HUES48 (cell line): ENCODE measurements at regions not wholly inside any gene's neighbourhood (a gene's known extent, or its start where the extent isn't known, plus 50 kb on each side); places are given as distances from the start of the nearest gene placed in this dataset.
"Not testable (repeated sequence)": the region's sequence is repeated elsewhere in the genome, so short reads cannot be mapped to it uniquely, and the experiment has no call there.

ENCODE experiments used
- H3K27ac ChIP-seq: one replicate; pipeline ENCODE4 v1.7.0; 2013; ENCODE audit warnings: low read depth, low read length, inconsistent platforms
- H3K27me3 ChIP-seq: 2 replicates; pipeline ENCODE4 v1.6.1; 2013; ENCODE audit warnings: mild to moderate bottlenecking, low read length; ENCODE audit not compliant: control insufficient read depth, insufficient read depth
- H3K36me3 ChIP-seq: 2 replicates; pipeline ENCODE4 v1.6.1; 2013; ENCODE audit warnings: low read length; ENCODE audit not compliant: control insufficient read depth, insufficient read depth
- H3K4me1 ChIP-seq: 2 replicates; pipeline ENCODE4 v1.6.1; 2013; ENCODE audit warnings: mild to moderate bottlenecking, low read length; ENCODE audit not compliant: control insufficient read depth, insufficient read depth
- H3K4me3 ChIP-seq: 2 replicates; pipeline ENCODE4 v1.5.1; 2013; ENCODE audit warnings: mild to moderate bottlenecking, low read depth, low read length
- H3K9ac ChIP-seq: 2 replicates; pipeline ENCODE4 v1.6.1; 2013; ENCODE audit warnings: mild to moderate bottlenecking, low read depth, low read length, moderate library complexity
- H3K9me3 ChIP-seq: 2 replicates; pipeline ENCODE4 v1.6.1; 2013; ENCODE audit warnings: low read length; ENCODE audit not compliant: control insufficient read depth, insufficient read depth

GRCh38 chr12:28742791-28743190 lies 406.3 kb upstream of the FAR2 start:
- no peak overlapping the region for H3K4me3 ChIP-seq
- H3K9ac ChIP-seq, result no peak overlapping the region
- no peaks in the 10 kb centered on the region for H3K36me3 ChIP-seq
- H3K27me3 ChIP-seq, result no peaks in the 10 kb centered on the region
- no peaks in the 10 kb centered on the region; the same call in 1 of the 2 replicates for H3K9me3 ChIP-seq
- H3K4me1 ChIP-seq, result no peaks in the 10 kb centered on the region; the same call in 1 of the 2 replicates
- no peak overlapping the region for H3K27ac ChIP-seq

GRCh38 chr12:28746734-28747325 lies 402.2 kb upstream of the FAR2 start:
- Histone ChIP-seq H3K36me3 (no peaks in the 10 kb centered on the region), H3K4me3 (no peak overlapping the region), H3K9me3 (no peaks in the 10 kb centered on the region; the same call in 1 of the 2 replicates), H3K9ac (no peak overlapping the region), H3K27me3 (no peaks in the 10 kb centered on the region), H3K4me1 (no peaks in the 10 kb centered on the region; the same call in 1 of the 2 replicates), H3K27ac (no peak overlapping the region)

- H3K4me3 ChIP-seq, result no peak overlapping the region
- no peaks in the 10 kb centered on the region for H3K27me3 ChIP-seq
- no peaks in the 10 kb centered on the region; the same call in 1 of the 2 replicates for H3K4me1 ChIP-seq
- peaks cover 22% of the 10 kb centered on the region for H3K9me3 ChIP-seq
- H3K9ac ChIP-seq, result no peak overlapping the region
- no peak overlapping the region for H3K27ac ChIP-seq
- H3K36me3 ChIP-seq, result no peaks in the 10 kb centered on the region
Measured at GRCh38 chr12:28750946-28751685, 398.0 kb upstream of the FAR2 start.

GRCh38 chr12:28755027-28755426 lies 394.1 kb upstream of the FAR2 start:
- Histone ChIP-seq H3K4me3 (no peak overlapping the region), H3K27me3 (no peaks in the 10 kb centered on the region), H3K9ac (no peak overlapping the region), H3K27ac (no peak overlapping the region), H3K9me3 (peaks cover 29% of the 10 kb centered on the region), H3K36me3 (no peaks in the 10 kb centered on the region), H3K4me1 (peaks cover 11% of the 10 kb centered on the region)

- Histone ChIP-seq H3K4me3 (no peak overlapping the region), H3K4me1 (peaks cover 11% of the 10 kb centered on the region), H3K27me3 (no peaks in the 10 kb centered on the region), H3K36me3 (no peaks in the 10 kb centered on the region), H3K9ac (no peak overlapping the region), H3K27ac (peak overlapping the region; percentile 88), H3K9me3 (peaks cover 24% of the 10 kb centered on the region)
Measured at GRCh38 chr12:28759333-28759732, 389.7 kb upstream of the FAR2 start.

GRCh38 chr12:28760040-28760903 lies 388.8 kb upstream of the FAR2 start:
- peaks cover 15% of the 10 kb centered on the region for H3K9me3 ChIP-seq
- peak overlapping the region; percentile 29 for H3K4me3 ChIP-seq
- H3K9ac ChIP-seq, H3K36me3 ChIP-seq, H3K27me3 ChIP-seq: not testable (repeated sequence)
- H3K27ac ChIP-seq, result peak overlapping the region; percentile 88
- peaks cover 11% of the 10 kb centered on the region for H3K4me1 ChIP-seq

- H3K4me3 ChIP-seq, H3K27ac ChIP-seq: not testable (repeated sequence)
Measured at GRCh38 chr12:28761897-28762296, 387.2 kb upstream of the FAR2 start.

GRCh38 chr12:28766398-28766797 lies 382.7 kb upstream of the FAR2 start:
- Histone ChIP-seq H3K27ac (no peak overlapping the region), H3K36me3 (no peaks in the 10 kb centered on the region), H3K4me3 (no peak overlapping the region), H3K9me3 (no peaks in the 10 kb centered on the region), H3K9ac (no peak overlapping the region), H3K4me1 (no peaks in the 10 kb centered on the region), H3K27me3 (no peaks in the 10 kb centered on the region)

More at GRCh38 chr12:28761897-28762296, 387.2 kb upstream of the FAR2 start:
- H3K9ac ChIP-seq, H3K9me3 ChIP-seq, H3K36me3 ChIP-seq, H3K27me3 ChIP-seq: not testable (repeated sequence)
- peaks cover 11% of the 10 kb centered on the region for H3K4me1 ChIP-seq

GRCh38 chr12:28767836-28768348 lies 381.2 kb upstream of the FAR2 start:
- Histone ChIP-seq H3K27me3 (no peaks in the 10 kb centered on the region), H3K4me3 (no peak overlapping the region), H3K9me3 (no peaks in the 10 kb centered on the region), H3K9ac (no peak overlapping the region), H3K27ac (no peak overlapping the region), H3K36me3 (no peaks in the 10 kb centered on the region), H3K4me1 (no peaks in the 10 kb centered on the region)

- Histone ChIP-seq H3K9ac (no peak overlapping the region), H3K9me3 (no peaks in the 10 kb centered on the region), H3K4me3 (no peak overlapping the region), H3K4me1 (no peaks in the 10 kb centered on the region), H3K27ac (no peak overlapping the region), H3K27me3 (no peaks in the 10 kb centered on the region), H3K36me3 (no peaks in the 10 kb centered on the region)
Measured at GRCh38 chr12:28770322-28770721, 378.8 kb upstream of the FAR2 start.
